Sciatic nerve (tissue), 2 donors: ENCODE measurements at regions not wholly inside any gene's neighbourhood (a gene's known extent, or its start where the extent isn't known, plus 50 kb on each side); places are given as distances from the start of the nearest gene placed in this dataset.

Experiments
- ATAC-seq: fragments of 200-7000 bp; cut with Tn5 transposase; one replicate; pipeline ENCODE4 v1.9.1; 2020; ENCODE audit warnings: mild to moderate bottlenecking, moderate library complexity
- DNase-seq: peaks from one replicate; pipeline ENCODE4 v3.0.0-alpha.2; 2020; ENCODE audit warnings: low spot score
- intact Hi-C: fragments of 100-400 bp; cut with DNase I; formaldehyde crosslinking; loops from one replicate; pipeline ENCODE4 v1.14.2; 2022
- donor health status: DM: no; HTN: no; CAD: no.
- donor health status: DM: no; HTN: no; CAD: no.

- ATAC-seq (no peak), DNase-seq (no peak)
- intact Hi-C loops: no loop called here
These were observed 120.2 kb upstream of the RAP1B start for GRCh38 chr12:68490476-68490875.

DNA sequence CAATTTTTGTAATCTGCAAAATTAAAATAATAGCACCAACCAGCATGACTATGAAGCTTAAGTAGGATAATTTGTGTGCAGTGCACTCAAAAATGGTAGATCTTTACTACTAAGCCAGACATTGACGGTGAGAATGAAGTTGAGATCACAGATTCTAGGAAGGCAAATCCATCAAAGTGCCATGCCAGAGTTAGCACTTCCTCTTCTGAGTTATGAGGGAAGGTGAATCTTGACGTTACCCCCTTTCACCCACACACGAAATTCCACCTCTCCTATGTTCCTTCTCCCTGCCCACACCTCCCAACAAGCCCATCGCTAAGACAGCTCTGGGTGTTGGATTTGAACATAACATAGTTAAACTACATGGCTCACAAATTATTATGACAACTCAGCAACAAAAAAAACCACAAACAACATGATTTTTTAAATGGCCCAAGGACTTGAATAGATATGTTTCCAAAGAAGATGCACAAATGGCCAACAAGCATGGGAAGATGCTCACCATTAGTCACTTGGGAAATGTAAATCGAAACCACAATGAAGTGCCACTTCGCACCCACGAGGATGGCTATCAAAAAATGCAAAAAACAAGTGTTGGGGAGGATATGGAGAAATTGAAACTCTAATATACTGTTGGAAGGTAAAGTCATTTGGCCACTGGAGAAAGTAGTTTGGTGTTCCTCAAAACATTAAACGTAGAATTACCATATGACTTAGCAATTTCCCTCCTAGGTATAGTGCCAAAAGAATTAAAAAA is 119.3 kb upstream of the RAP1B start:
- intact Hi-C loops: no loop called here
- DNase-seq (no peak), ATAC-seq (no peak)

GRCh38 chr12:68495336-68496070 is 115.2 kb upstream of the RAP1B start:
- no peak for DNase-seq
- ATAC-seq: peak; percentile 91
- intact Hi-C loops: no loop called here

- DNase-seq: no peak
- no peak for ATAC-seq
These were observed 113.6 kb upstream of the RAP1B start for GRCh38 chr12:68497107-68497506.

GRCh38 chr12:68497702-68498101 is 113.0 kb upstream of the RAP1B start:
- ATAC-seq: peak; percentile 53
- DNase-seq: no peak
- intact Hi-C loops: no loop called here

More at GRCh38 chr12:68497107-68497506, 113.6 kb upstream of the RAP1B start:
- intact Hi-C loops: no loop called here

DNA sequence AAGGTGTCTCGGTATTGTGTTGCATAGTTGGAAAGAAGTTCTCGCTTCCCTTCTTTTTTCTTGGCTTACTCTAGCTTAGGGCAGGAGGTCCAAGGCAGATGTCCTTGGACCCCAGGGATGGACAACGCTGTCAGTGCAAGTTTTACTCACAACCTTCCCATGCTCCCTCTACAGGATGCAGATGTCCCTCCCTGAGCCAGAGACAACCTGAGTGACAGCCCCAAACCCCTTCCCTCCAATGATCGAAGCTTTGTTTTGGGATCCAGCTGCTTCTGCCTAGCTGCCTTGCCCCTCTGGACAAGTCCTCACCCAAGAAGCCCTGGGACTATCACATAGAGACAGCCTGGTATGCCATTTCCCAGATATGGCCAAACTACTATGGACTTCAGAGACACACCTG is 112.0 kb upstream of the RAP1B start:
- ATAC-seq (no peak), DNase-seq (no peak)
- intact Hi-C loops: no loop called here

GRCh38 chr12:68499616-68500015 is 111.1 kb upstream of the RAP1B start:
- no peak for DNase-seq
- ATAC-seq: no peak
- intact Hi-C loops: no loop called here

DNA sequence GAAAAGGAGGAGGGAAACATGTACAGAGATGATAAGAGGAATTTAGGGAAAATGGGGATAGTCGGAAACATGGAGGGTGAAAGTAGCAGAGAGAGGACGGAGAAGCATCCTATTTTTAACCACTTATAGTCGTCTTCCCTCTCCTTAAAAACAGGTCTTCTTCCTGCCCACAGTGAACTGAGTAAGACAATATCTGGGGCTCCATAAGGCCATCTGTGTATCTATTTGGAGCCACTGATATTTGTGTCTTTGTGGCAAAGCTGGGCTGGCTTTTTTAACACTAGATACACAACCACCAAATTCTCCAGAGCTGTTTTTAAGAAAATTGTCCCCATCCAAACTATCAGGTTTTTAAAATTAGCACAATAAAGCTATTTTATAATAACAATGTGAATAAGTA is 109.5 kb upstream of the RAP1B start:
- intact Hi-C loops: no loop called here
- no peak for DNase-seq
- no peak for ATAC-seq

- no peak for DNase-seq
- ATAC-seq: no peak
- intact Hi-C loops: no loop called here
These were observed 104.7 kb upstream of the RAP1B start for GRCh38 chr12:68505970-68506369.

DNA sequence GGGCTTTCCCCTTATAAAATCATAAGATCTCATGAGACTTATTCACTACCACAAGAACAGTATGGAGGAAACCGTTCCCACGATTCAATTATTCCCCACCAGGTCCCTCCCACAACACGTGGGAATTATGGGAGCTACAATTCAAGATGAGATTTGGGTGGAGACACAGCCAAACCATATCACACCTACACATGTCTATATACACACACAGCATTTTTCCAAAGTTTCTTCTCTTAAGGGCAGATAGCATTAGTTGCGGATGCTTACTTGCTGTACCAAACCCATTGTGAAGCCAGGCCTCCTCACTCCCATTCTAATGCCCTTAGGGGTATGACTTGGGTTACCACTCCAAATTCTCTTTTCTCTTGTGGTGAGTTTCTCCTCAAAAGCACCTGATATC is 104.1 kb upstream of the RAP1B start:
- no peak for ATAC-seq
- intact Hi-C loops: no loop called here
- no peak for DNase-seq

DNA sequence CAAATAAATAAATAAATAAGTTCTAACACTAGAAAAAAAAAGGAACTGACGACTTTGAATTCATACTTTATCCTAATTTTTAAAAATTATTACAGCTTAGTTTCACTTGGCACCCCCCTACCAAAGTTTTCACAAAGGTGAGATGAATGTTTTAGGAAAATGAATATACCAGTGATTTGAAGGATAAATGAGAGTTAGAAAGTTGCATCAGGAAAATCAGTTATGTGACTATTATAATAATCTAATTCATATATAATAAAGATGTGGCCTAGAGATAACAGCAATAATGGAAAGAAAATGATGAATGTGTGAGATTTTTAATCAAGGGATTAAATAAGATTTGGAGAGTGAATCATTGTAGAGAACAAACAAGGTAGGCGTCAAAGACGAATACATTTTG is 103.0 kb upstream of the RAP1B start:
- intact Hi-C loops: no loop called here
- no peak for ATAC-seq
- no peak for DNase-seq

DNA sequence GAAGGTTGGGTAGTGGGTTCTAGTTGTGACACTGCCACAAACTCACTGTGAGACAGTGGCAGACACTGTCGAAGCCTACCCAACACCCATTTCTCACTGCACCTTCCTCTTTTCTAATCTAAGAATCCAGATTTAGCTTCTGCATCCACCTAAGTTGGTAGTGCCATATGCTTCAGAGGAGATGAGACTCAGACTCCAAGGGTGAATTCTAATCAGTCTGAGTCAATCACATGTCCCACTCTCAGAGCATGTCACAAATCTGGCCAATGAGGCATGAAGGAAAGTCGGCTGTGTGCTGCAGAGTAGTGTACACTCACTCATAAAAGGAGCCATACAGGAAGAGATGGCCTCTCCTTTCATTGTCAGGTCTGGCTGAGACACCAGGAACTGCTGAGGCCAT is 102.1 kb upstream of the RAP1B start:
- intact Hi-C loops: no loop called here
- ATAC-seq: no peak
- DNase-seq: no peak

DNA sequence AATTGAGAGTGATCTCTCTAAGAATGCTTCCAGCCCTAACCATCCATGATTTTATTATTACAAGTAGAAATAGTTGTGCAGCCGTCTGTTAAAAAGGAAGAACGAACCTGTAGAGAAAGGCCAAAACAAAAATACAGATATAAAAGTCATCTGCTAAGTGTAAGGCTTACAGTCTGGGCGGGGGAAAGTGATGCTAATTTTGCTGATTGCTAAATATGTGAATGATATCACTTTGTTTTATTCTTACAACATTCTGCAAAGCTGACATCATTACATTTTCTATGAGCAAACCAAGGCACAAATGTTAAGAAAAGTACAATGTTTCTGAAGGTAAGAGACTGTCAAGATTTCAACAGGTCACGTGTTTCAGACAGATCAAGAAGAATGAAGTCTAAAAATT is 101.5 kb upstream of the RAP1B start:
- DNase-seq (no peak), ATAC-seq (no peak)
- intact Hi-C loops: no loop called here

DNA sequence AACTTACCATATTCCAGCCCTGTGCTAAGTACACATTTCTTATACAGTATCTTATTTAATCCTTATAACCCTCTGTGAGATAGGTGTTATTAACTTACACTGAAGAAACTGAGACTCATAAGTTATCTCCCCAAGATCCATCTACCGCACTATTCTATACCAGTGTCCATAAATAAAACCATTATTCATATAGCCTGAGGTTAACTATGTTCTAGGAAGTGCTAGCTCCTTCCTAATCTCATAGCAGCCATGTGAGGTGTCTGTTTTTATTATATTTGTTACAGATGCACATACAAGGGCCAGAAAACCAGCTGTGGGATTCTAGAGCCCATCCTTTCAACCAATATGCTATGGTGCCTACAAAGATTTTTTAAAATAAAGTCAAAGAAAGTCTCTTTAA is 100.3 kb upstream of the RAP1B start:
- intact Hi-C loops: no loop called here
- DNase-seq: no peak
- no peak for ATAC-seq

GRCh38 chr12:68514807-68515411 is 95.8 kb upstream of the RAP1B start:
- intact Hi-C loops: no loop called here
- no peak for ATAC-seq

DNA sequence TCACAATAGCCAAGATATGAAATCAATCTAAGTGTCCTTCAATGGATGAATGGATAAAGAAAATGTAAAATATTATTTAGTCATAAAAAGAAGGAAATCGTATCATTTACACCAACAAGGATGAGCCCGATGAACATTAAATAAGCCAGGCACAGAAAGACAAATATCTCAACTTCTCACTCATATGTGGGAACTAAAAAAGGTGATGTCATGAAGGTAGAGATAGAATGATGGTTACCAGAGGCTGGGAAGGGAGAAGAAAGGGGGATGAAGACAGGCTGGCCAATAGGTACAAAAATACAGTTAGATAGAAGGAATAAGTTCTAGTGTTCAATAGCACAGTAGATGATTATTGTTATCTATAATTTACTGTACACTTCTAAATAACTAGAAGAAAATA is 94.9 kb upstream of the RAP1B start:
- intact Hi-C loops: no loop called here
- DNase-seq: no peak
- no peak for ATAC-seq

More at GRCh38 chr12:68514807-68515411, 95.8 kb upstream of the RAP1B start:
- no peak for DNase-seq

DNA sequence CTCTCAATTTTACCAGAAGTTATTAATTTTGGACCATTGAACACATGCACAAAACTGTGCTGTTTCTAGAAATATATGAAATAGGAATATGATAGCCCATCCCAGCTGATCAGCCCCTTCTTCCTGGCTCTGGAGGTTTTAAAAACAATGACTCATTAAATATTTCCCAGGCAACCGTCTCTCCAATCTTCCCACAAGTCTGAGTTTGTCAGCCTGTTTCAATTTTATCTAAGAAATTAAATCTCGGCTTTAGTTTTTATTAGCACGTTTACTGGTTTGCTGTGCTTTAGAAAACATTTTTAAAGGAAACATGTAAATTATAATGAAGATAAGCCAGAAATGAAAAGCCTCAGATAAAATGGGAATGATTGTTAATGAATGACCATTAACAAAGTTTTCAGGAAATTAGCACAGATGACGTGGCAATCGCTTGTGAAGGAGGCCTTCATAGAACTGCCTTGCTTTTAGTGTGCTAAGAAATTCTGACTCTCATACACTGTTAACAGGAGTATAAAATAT is 89.3 kb upstream of the RAP1B start:
- no peak for DNase-seq
- ATAC-seq: peak; percentile 81
- intact Hi-C loops: no loop called here

GRCh38 chr12:68521848-68522502 is 88.7 kb upstream of the RAP1B start:
- ATAC-seq (peak; percentile 65), DNase-seq (no peak)
- intact Hi-C loops: no loop called here

DNA sequence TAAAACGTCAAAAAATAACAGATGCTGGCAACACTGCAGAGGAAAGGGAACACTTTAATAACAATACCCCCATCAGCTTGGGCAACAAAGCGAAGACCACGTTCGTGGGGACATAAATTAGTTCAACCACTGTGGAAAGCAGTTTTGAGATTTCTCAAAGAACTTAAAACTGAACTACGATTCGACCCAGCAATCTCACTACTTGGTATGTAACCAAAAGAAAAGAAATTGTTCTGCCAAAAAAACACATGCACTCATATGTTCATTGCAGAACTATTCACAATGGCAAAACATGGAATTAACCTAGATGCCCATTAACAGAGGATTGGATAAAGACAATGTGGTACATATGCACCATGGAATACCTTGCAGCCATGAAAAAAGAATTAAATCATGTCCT is 81.2 kb upstream of the RAP1B start:
- DNase-seq (no peak), ATAC-seq (no peak)
- intact Hi-C loops: no loop called here

GRCh38 chr12:68529869-68530268 is 80.8 kb upstream of the RAP1B start:
- DNase-seq (no peak), ATAC-seq (no peak)
- intact Hi-C loops: no loop called here
